B cell (primary cell): ENCODE measurements at regions not wholly inside any gene's neighbourhood (a gene's known extent, or its start where the extent isn't known, plus 50 kb on each side); places are given as distances from the start of the nearest gene placed in this dataset.

Experiments
- ATAC-seq: fragments of 200-7000 bp; cut with Tn5 transposase; one replicate; pipeline ENCODE4 v1.10.0; 2021; ENCODE audit warnings: low read depth, mild to moderate bottlenecking, moderate number of reproducible peaks, moderate library complexity
- CTCF ChIA-PET: fragments of 350-600 bp; sonication (Branson Sonifier 250); formaldehyde crosslinking; loops from one replicate; lab custom pipeline; 2021; ENCODE audit warnings: antibody characterized with exemption, inconsistent platforms; lab: Charles Lee
- POLR2A ChIA-PET: fragments of 350-600 bp; sonication (Branson Sonifier 250); formaldehyde crosslinking; loops from one replicate; lab custom pipeline; 2021; ENCODE audit warnings: antibody characterized with exemption; lab: Charles Lee
- DNase-seq: peaks from one replicate; pipeline ENCODE4 v3.0.0; 2013
- H2AFZ ChIP-seq: 2 replicates; pipeline ENCODE4 v1.6.1; 2012; ENCODE audit warnings: mild to moderate bottlenecking, low read depth, low read length; ENCODE audit not compliant: insufficient read depth, poor library complexity, severe bottlenecking
- H3K27ac ChIP-seq, 2 donors: 1 replicate in 1 of 2; 2 replicates in 1 of 2; pipeline ENCODE4 v1.5.1; 2012 to 2013; ENCODE audit warnings: low read length in 2 of 2, mild to moderate bottlenecking in 2 of 2, moderate library complexity in 1 of 2
- H3K27me3 ChIP-seq, 4 experiments: fragments of 200-600 bp in 1 of 4; sonication (generic) in 1 of 4; replicated peaks in 1 of 4; 1 replicate in 2 of 4; 2 replicates in 2 of 4; pipeline versions ENCODE4 v1.6.1 to v1.7.0; 2013 to 2016; ENCODE audit warnings: low read length in 3 of 4, mild to moderate bottlenecking in 2 of 4, mixed read lengths in 1 of 4, moderate library complexity in 1 of 4; ENCODE audit not compliant: insufficient read depth in 4 of 4, control insufficient read depth in 3 of 4; ENCODE audit errors: control extremely low read depth in 1 of 4
- H3K36me3 ChIP-seq, 2 experiments: replicated peaks in 1 of 2; 1 replicate in 1 of 2; 2 replicates in 1 of 2; pipeline versions ENCODE4 v1.6.1 to v1.7.1; 2013; ENCODE audit warnings: low read length in 1 of 2; ENCODE audit not compliant: insufficient read depth in 2 of 2, control insufficient read depth in 1 of 2; ENCODE audit errors: control extremely low read depth in 1 of 2, extremely low read depth in 1 of 2
- H3K4me1 ChIP-seq, 2 donors: fragments of 200-600 bp in 1 of 2; sonication (generic) in 1 of 2; 1 replicate in 1 of 2; 2 replicates in 1 of 2; pipeline versions ENCODE4 v1.5.1 to v1.6.1; 2013 to 2017; ENCODE audit warnings: low read length in 2 of 2; ENCODE audit not compliant: control insufficient read depth in 2 of 2, insufficient read depth in 2 of 2
- H3K4me2 ChIP-seq: replicated peaks from 2 replicates; pipeline ENCODE3; 2012; ENCODE audit warnings: mild to moderate bottlenecking, low read depth, low read length; ENCODE audit not compliant: poor library complexity, severe bottlenecking
- H3K4me3 ChIP-seq, 5 experiments: fragments of 200-600 bp in 1 of 5; sonication (generic) in 1 of 5; 1 replicate in 3 of 5; 2 replicates in 2 of 5; pipeline versions ENCODE4 v1.5.1 to v1.7.0; 2011 to 2016; ENCODE audit warnings: low read length in 4 of 5, mild to moderate bottlenecking in 4 of 5, low read depth in 2 of 5, control low read depth in 1 of 5, moderate library complexity in 1 of 5; ENCODE audit not compliant: insufficient read depth in 1 of 5; ENCODE audit errors: control extremely low read depth in 1 of 5, extremely low read depth in 1 of 5
- H3K79me2 ChIP-seq: fragments of 200-600 bp; sonication (generic); one replicate; pipeline ENCODE4 v1.6.0; 2016; ENCODE audit warnings: low read length; ENCODE audit not compliant: control insufficient read depth, insufficient read depth
- H3K9ac ChIP-seq: fragments of 200-600 bp; sonication (generic); 2 replicates; pipeline ENCODE4 v1.6.1; 2017; ENCODE audit warnings: mild to moderate bottlenecking, low read length, moderate library complexity
- H3K9me3 ChIP-seq, 3 donors: one replicate each; pipeline versions ENCODE4 v1.6.1 to v1.7.1; 2013; ENCODE audit warnings: low read length in 2 of 3; ENCODE audit not compliant: control insufficient read depth in 2 of 3, insufficient read depth in 1 of 3; ENCODE audit errors: control extremely low read depth in 1 of 3
- H4K20me1 ChIP-seq: 2 replicates; pipeline ENCODE4 v1.6.0; 2012; ENCODE audit warnings: mild to moderate bottlenecking, low read length; ENCODE audit not compliant: insufficient read depth, control insufficient read depth, poor library complexity, severe bottlenecking
- H3K27ac Mint-ChIP-seq: one replicate; pipeline ENCODE4 v1.8.0; 2021; ENCODE audit warnings: mixed read lengths
- H3K27me3 Mint-ChIP-seq: one replicate; pipeline ENCODE4 v1.8.0; 2021; ENCODE audit warnings: mixed read lengths
- H3K4me1 Mint-ChIP-seq: one replicate; pipeline ENCODE4 v1.8.0; 2021; ENCODE audit warnings: mixed read lengths
- H3K4me3 Mint-ChIP-seq: one replicate; pipeline ENCODE4 v1.8.0; 2021; ENCODE audit warnings: mixed read lengths
- H3K9me3 Mint-ChIP-seq: one replicate; pipeline ENCODE4 v1.8.0; 2022; ENCODE audit warnings: mixed read lengths; ENCODE audit not compliant: insufficient read depth
- EZH2 ChIP-seq: IDR thresholded peaks from 2 replicates; pipeline ENCODE4 v1.6.1; 2012; ENCODE audit warnings: borderline replicate concordance, low read depth, mild to moderate bottlenecking, moderate library complexity, low read length; ENCODE audit not compliant: insufficient read depth, poor library complexity, severe bottlenecking
- WGBS: methylation state at CpG from one replicate; pipeline ENCODE4 v1.1.5; 2013; ENCODE audit warnings: missing lambda C conversion rate; ENCODE audit not compliant: insufficient coverage; 5-methylcytosine and 5-hydroxymethylcytosine counted together
- intact Hi-C: fragments of 100-400 bp; cut with micrococcal nuclease; formaldehyde crosslinking; loops from one replicate; pipeline ENCODE4 v1.10.0; 2022
- TF ChIP-seq, protein P1 (sequence below): fragments of 200-600 bp; IDR thresholded peaks from one replicate; pipeline ENCODE4 v1.8.0; 2022; ENCODE audit warnings: antibody characterized with exemption, mild to moderate bottlenecking

- H3K27ac ChIP-seq: no peak overlapping the region
- H3K9ac ChIP-seq: no peak overlapping the region
- POLR2A ChIA-PET: interaction anchor here (0.5 kb wide), 1 partner anchor 1840 kb away, joined by 3 read pairs; no protein-coding TSS in a partner anchor
- no peak overlapping the region for H2AFZ ChIP-seq
- peaks cover 0 to 17% (median 0%) of the 10 kb centered on the region in 3 donors for H3K9me3 ChIP-seq
- CTCF ChIA-PET: no interaction called here
- Mint-ChIP-seq H3K27me3 (peaks cover 16% of the 10 kb centered on the region), H3K27ac (no peak overlapping the region), H3K4me1 (no peaks in the 10 kb centered on the region), H3K9me3 (no peaks in the 10 kb centered on the region), H3K4me3 (no peak overlapping the region)
- H3K36me3 ChIP-seq: no peaks in the 10 kb centered on the region
- no peaks in the 10 kb centered on the region for H4K20me1 ChIP-seq
- intact Hi-C loops: no loop called here
- no peak for TF ChIP-seq EZH2
- TF ChIP-seq, protein P1, sequence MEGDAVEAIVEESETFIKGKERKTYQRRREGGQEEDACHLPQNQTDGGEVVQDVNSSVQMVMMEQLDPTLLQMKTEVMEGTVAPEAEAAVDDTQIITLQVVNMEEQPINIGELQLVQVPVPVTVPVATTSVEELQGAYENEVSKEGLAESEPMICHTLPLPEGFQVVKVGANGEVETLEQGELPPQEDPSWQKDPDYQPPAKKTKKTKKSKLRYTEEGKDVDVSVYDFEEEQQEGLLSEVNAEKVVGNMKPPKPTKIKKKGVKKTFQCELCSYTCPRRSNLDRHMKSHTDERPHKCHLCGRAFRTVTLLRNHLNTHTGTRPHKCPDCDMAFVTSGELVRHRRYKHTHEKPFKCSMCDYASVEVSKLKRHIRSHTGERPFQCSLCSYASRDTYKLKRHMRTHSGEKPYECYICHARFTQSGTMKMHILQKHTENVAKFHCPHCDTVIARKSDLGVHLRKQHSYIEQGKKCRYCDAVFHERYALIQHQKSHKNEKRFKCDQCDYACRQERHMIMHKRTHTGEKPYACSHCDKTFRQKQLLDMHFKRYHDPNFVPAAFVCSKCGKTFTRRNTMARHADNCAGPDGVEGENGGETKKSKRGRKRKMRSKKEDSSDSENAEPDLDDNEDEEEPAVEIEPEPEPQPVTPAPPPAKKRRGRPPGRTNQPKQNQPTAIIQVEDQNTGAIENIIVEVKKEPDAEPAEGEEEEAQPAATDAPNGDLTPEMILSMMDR: no peak
- H3K27me3 ChIP-seq: peaks cover 0 to 28% (median 0%) of the 10 kb centered on the region in 4 experiments
- no peaks in the 10 kb centered on the region for H3K79me2 ChIP-seq
- 75% methylated on average over 1 of the region's 2 CpGs for WGBS
- H3K4me1 ChIP-seq: no peaks in the 10 kb centered on the region
- no peak for ATAC-seq
- H3K4me2 ChIP-seq: no peak overlapping the region
- no peak overlapping the region for H3K4me3 ChIP-seq
- no peak for DNase-seq
These were observed 83.9 kb downstream of the ALG10 start for GRCh38 chr12:34106172-34106571.

GRCh38 chr12:34107016-34107415, 84.7 kb downstream of the ALG10 start:
- Histone ChIP-seq H2AFZ (no peak overlapping the region), H3K4me3 (no peak overlapping the region), H4K20me1 (no peaks in the 10 kb centered on the region), H3K36me3 (no peaks in the 10 kb centered on the region), H3K27ac (no peak overlapping the region), H3K27me3 (peaks cover 0 to 28% (median 0%) of the 10 kb centered on the region in 4 experiments), H3K79me2 (no peaks in the 10 kb centered on the region), H3K9ac (no peak overlapping the region), H3K4me2 (no peak overlapping the region), H3K9me3 (peaks cover 0 to 17% (median 0%) of the 10 kb centered on the region in 3 donors), H3K4me1 (no peaks in the 10 kb centered on the region)
- ChIA-PET POLR2A (no interaction called here), CTCF (no interaction called here)
- TF ChIP-seq EZH2: no peak
- TF ChIP-seq, protein P1: no peak
- peaks cover 16% of the 10 kb centered on the region for H3K27me3 Mint-ChIP-seq
- ATAC-seq: no peak
- no peaks in the 10 kb centered on the region for H3K9me3 Mint-ChIP-seq
- H3K27ac Mint-ChIP-seq: no peak overlapping the region
- no peak overlapping the region for H3K4me3 Mint-ChIP-seq
- 95% methylated on average over 11 of the region's 11 CpGs for WGBS
- intact Hi-C loops: no loop called here
- H3K4me1 Mint-ChIP-seq: no peaks in the 10 kb centered on the region
- no peak for DNase-seq
